ENCODE measurements at regions not wholly inside any gene's neighbourhood (a gene's known extent, or its start where the extent isn't known, plus 50 kb on each side); places are given as distances from the start of the nearest gene placed in this dataset.

DNA sequence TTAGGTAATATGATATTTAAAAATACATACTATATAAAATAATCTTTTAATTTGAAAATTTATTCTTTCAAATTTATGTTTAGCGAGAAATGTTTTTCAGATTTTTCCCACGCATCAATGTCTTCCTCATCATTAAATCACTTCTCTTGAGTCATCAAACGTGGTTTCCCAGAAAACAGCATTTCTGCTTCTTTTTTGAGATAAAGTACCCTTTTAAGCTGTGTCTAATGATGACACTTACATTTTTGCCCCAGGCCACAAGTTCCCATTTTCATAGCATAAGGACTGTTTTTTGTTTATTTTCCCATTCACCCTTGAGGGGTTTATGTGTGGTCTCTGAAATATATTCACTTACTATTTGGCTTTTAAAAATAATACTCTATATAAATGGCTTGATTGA is 139.0 kb upstream of the HS3ST3A1 start:
- no peak for DNase-seq

GRCh38 chr17:13741744-13742143 is 140.0 kb upstream of the HS3ST3A1 start:
- DNase-seq, result no peak

- DNase-seq, result no peak
Observed at GRCh38 chr17:13743906-13744305, 142.2 kb upstream of the HS3ST3A1 start.

DNA sequence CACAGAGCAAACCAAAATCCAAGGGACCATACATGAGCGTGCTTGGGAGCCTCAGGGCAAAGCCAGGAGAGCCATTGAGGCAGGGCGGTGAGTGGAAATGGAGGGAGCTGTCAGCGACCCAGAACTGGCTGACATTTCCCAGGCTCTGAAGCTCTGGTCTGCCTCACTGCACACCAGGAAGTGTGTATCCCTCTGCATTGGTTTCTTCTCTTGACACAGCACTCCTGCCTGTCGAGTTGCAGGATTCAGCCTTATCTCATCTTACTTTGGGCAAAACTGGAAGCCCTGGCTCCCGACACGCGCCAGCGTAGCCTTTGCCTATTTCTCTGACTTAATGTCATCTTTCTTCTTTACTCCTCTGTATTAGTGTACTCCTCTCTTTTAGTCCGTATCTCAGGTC is 144.7 kb upstream of the HS3ST3A1 start:
- DNase-seq, result no peak

DNA sequence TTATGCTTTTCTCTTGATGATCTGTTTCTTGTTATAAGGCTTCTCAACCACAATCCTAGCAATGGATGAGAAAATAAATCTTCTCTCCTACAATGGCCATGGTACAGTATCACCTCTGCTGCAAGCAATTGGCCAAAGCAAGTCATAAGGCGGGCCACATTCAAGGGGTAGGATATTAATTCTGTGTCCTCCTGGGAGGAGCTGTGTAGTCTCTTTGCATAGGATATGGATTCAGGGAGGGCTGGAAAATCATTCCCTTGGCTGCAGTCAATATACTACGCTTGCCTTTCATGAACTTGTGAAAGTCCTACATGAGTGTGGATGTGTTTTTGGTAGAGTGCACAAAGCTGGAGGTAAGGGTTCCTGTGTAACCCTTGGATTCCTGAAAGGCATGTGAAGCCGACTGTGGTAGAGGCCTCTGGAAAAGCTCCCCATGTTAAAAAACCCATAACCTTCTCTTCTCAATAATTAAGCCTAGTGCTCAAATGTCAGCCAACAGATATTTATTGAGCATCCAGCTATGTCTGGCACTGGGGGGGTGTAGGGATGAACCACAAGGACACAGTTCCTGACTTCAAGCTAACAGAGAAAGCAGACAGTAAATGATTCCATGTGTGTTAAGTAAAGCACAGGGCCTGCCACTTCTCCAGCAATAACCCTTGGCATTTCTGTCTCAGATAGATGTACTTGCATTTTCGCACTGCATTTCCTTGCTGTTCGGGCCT is 147.6 kb upstream of the HS3ST3A1 start:
- DNase-seq, result no peak

DNA sequence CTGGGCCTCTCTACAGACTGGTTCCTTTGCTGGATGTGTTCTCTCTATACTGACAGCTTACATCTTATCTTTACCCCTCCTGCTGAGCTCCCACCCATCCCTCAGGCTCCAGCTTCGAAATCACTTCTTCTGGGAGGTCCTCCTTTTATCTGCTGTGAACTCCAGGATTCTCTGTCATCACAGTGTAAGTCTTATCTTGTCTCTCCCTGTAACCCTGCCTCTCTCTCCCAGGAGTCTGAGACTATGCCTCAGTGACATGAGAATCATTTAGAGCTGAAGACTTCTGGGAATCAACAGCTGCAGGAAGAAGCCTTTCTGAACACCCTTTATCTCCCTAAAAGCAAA is 148.1 kb upstream of the HS3ST3A1 start:
- no peak for DNase-seq

DNA sequence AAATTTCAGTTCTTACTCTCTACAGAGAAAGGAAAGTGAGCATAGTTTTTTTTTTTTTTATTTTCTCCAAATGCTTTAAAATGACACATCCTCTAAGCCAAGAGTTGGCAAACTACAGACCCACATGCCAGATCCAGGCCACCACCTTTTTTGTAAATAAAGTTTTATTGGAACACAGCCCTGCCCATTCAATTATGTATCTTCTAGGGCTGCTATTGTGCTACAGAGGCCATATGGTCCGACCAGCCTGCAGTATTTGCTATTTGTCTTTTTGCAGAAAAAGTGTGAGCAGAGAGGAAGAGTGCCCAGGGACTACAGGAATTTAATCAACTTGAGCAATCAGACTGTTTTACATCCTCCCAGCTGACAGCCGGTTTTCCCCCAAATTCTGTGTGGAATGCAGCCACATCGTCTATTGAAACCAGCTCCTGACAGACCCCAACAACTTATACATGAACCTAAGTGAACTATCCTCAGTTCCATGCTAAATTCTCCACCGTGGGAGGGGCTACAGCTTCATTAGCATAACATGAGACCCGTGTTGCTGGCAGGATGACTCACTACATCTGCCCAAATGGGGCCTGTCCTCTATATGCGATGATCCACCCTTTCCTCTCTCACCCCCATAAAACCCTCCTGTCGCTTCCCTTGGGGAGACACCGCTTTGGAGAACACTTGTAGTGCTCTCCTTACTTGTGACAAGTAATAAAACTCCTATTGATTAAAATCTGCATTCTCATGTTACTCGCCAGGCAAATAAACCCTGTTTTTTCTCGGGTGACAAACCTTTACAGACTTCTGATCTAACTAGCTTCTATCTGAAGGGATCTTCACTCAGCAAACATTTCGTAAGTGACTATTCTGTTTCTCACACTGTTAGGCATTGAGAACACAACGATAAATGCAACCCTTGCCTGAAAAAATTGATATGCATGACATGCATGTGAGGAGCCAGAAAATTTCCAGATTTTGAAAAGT is 149.4 kb upstream of the HS3ST3A1 start:
- no peak for DNase-seq

DNA sequence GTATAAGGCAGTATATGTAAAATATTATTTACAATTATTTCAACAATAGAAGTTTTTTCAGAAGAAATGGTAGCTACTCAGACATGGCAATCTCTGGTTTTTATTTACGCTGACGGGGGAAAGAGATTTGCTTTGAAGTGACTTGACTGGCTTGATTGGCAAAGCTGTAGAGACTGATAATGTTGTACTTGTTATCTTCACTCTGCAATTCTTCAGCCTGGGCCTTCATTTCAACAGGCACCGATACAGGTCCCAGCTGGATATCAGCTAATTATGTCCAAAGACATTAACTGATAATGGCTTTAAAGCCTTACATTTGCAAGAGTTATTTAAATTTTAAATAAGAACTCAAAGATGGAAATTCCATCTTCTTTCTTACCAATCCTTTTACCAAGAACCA is 151.4 kb upstream of the HS3ST3A1 start:
- no peak for DNase-seq

- DNase-seq, result no peak
Observed at GRCh38 chr17:13753771-13754170, 152.0 kb upstream of the HS3ST3A1 start.

GRCh38 chr17:13755851-13756250 is 154.1 kb upstream of the HS3ST3A1 start:
- no peak for DNase-seq

DNA sequence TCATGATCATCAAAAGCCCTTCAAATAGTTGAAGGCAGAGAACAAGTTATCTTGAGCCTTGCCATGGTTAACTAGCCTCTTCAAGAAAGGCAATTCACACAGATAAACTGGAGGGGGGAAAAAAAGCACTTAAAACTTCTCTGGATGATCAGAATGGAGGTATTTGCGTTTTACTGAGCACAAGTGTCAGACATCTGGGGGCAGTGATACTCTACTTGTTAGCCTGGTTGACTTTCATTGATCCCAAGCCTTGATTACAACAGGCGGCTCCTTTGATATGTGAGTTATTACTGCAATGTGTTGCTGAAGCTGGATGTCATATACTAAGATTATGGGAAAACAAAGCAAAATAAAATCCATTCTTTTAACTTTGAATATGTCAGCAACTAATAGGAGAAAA is 155.0 kb upstream of the HS3ST3A1 start:
- DNase-seq, result no peak

DNA sequence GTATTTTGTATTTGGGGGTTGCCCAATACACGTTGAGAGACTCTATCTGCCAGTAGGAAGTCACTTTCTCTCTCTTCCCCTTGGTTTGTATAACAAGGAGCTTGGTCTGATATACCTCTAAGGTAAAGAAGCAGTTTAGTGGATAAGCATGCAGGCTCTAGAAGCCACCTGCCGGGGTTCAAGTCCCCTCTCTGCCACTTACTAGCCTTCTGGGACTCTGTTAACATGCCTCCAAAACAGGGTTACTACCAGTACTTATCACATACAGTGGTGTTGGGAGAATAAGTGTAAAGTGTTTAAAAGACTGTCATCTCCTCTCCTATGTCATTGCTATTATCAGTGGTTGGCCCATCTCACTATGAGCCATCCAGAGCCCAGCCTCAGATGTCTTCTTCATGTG is 156.1 kb upstream of the HS3ST3A1 start:
- DNase-seq, result no peak

GRCh38 chr17:13759518-13760335 is 158.0 kb upstream of the HS3ST3A1 start:
- no peak for DNase-seq

- DNase-seq, result no peak
Observed at GRCh38 chr17:13761038-13761603, 159.4 kb upstream of the HS3ST3A1 start.

- no peak for DNase-seq
Observed at GRCh38 chr17:13765701-13766100, 164.0 kb upstream of the HS3ST3A1 start.

DNA sequence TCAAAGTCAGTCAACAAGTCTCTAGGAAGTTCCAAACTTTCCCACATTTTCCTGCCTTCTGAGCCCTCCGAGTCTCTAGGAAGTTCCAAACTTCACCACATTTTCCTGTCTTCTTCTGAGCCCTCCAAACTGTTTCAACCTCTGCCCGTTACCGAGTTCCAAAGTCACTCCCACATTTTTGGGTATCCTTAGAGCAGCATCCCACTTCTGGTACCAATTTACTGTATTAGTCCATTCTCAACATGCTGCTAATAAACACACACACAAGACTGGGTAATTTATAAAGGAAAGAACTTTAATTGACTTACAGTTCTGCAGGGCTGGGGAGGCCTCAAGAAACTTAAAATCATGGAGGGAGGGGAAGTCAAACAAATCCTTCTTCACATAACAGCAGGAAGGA is 169.0 kb upstream of the HS3ST3A1 start:
- no peak for DNase-seq

GRCh38 chr17:13775450-13775849 is 173.7 kb upstream of the HS3ST3A1 start:
- DNase-seq, result no peak

DNA sequence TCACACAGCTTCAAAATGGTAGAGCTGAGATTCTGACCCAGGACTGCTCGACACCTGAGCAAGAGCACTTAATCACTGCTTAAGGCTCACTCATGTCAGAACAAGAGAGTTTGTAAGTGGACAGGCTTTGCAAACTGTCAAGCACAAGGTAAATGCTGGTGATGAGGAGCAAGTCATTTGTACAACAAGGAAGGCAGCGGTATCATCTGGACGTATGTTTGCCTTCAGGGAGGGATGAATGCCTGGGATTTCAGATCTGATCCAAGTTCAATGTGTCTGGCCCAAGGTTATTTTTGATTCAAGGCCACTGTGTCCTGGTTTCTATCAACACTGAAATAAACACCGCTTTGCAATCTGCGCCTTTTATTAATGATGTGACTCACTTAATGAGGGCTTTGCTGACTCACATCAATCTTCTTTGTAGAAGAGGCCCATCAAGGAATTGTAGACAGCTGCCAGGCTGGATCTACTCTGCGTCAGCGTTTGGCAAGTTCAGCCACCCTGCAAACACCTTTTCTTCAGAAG is 174.4 kb upstream of the HS3ST3A1 start:
- DNase-seq, result no peak

DNA sequence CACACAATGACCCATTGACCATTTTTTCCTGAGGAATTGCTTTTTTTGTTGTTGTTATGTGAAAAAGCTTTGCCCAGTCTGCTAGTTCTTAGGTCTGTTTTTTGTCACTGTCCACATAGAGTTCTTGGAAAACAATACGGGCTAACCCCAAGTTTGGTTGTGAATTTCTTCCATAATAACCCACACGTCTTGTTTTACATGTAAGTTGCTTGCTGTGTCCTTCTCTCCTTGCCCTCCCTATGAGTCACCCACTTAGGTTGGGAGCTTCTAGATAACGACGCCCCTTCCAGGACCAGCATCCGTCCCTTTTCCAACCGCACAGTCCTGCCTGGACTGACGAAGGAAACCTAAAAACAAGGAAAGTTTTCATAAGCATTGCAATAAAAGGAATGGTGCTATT is 175.3 kb upstream of the HS3ST3A1 start:
- no peak for DNase-seq

DNA sequence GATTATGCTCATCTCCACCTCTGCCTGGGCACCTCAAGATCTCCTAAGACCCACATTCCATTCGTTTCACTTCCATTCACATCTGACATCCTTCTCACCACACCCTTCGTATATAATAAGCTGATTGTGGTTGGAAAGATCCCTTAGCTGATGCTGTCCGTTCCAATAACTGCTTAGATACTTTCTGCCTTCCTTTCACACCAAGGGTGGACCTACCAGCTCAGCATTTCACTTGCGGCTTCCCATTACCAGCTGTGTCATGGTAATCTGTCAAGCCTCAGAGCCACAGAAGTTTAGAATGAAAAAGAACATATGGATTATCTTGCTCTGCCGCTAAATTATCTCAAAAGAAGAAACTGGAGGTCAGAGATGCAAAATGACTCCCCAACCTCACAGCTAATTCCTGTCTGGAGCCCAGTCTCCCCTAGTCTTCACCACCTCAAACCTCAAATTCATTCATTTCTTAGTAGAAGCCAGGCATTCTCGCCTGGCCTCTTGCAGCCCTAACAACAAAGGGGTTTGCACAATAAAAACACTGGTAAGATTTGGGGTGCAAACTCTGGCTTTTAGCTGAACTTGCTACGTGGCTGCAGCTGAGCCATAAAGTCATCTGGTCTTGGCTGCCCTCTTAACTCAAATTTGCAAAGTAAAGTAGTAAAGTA is 182.8 kb upstream of the HS3ST3A1 start:
- DNase-seq, result no peak

DNA sequence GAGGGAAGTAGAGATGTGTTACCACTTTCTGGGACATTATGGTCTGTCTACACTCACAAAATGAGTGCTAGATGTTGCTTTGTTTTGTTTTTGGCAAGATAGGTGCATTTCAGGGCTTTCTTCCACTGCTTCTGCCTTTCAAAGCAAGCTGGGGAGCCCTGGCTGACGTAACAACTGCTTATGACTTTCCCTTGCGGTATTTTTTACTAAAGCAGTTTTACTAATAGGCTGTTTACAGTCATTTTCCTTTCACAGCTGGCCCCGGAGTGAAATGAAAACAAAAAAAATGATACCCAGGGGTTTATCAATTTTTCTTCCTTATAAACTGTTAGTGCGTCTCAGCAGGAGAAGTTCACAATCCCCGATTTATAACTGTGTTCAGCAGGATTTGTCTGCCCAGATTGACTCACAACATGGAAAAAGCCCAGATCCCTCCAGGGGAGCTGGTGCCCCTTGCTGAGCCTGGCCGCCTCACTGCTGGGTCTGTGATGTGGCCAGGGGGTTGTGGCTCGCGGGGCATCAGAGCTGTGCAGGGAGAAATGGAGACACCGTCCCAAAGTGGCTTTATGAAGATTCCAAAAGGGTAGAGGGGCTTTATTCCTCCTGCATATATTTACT is 184.4 kb upstream of the HS3ST3A1 start:
- no peak for DNase-seq

- DNase-seq, result no peak
Observed at GRCh38 chr17:13787636-13788035, 185.9 kb upstream of the HS3ST3A1 start.

Measured in NCI-H2171 (cell line).